DMS153 (cell line): ENCODE measurements at regions not wholly inside any gene's neighbourhood (a gene's known extent, or its start where the extent isn't known, plus 50 kb on each side); places are given as distances from the start of the nearest gene placed in this dataset.
"Not testable (repeated sequence)": the region's sequence is repeated elsewhere in the genome, so short reads cannot be mapped to it uniquely, and the experiment has no call there.

Experiments used
- DNase-seq: peaks from one replicate; lab custom pipeline; 2025; lab: John Stamatoyannopoulos, UW

DNA sequence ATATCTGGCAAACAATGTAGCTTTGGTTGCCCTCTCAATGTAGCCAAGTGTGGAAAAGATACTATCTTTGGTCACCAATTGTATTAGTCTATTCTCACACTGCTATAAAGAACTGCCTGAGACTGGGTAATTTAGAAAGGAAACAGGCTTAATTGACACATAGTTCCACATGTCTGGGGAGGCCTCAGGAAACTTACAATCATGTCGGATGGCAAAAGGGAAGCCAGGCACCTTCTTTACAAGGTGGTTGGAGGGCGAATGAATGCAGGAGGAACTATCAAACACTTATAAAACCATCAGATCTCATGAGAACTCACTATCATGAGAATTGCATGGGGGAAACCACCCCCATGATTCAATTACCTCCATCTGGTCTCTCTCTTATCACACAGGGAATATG is 133.1 kb upstream of the TBCA start:
- no peak for DNase-seq

DNA sequence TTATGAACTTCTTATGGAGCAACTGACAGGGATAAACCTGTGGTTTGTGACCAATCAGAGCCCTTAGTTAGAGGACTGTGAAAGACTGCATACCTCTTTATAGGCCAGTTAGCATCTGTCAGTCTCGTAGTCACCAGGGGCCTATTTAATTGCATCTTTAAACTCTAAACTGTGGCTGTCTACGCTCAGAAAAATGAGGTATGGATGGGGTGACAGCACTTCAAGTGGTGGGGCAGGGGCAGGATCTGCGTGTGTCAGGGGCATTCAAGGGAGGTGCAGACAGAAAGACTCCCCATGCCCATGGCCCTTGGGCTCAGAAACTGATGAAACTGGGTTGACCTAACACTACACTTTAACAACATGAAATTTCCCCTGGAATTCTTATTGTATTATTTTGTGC is 132.6 kb upstream of the TBCA start:
- DNase-seq, result no peak

DNA sequence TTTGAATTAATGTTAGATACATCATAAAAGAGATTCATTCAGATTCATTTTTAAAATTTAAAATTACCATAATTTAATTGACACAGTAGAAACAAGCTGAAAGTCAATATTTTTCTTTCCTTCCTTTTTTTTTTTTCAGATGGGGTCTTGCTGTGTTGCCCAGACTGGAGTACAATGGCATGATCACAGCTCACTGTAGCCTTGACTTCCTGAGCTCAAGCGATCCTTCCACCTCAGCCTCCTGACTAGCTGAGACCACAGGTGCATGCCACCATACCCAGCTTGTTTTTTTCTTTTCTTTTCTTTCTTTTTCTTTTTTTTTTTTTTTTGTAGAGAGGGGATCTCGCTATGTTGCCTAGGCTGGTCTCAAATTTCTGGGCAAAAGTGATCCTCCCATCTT is 131.6 kb upstream of the TBCA start:
- no peak for DNase-seq

DNA sequence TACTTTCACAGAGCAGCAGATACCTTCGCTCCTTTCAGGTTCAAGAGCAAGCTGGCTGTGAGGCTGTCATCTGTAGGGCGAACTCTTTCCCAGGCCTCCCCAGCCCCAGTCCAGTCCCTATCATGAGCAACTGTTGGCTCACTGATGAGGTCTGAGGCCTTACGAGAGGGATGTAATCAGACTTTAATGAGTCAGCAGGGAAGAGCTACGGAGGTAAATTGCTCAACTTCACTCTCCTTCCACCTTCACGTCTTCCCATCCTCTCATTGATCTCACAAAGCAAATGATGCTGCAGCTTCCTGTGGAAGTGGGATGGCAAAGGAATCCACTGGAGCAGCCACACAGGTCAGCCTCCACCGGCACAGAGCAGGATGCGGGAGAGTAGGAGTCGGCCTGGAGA is 130.7 kb upstream of the TBCA start:
- no peak for DNase-seq

DNA sequence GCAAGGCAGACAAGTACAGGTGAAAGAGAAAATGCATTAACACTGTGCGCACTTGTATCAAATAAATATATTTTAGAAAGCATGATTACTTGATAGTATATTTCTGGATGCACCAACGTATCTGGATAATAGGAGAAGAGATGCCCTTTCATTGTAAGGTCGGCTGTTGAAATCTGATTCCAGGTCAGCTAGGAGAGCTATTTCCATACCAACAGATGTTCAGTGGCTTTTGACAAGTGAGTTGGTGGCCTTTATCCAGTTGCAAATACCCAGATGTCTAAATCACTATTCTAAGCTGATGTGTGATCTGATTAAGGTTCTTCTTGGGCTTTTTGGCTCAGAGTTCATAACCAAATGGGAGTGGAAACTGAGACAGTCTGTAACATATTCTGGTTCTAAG is 128.2 kb upstream of the TBCA start:
- no peak for DNase-seq

DNA sequence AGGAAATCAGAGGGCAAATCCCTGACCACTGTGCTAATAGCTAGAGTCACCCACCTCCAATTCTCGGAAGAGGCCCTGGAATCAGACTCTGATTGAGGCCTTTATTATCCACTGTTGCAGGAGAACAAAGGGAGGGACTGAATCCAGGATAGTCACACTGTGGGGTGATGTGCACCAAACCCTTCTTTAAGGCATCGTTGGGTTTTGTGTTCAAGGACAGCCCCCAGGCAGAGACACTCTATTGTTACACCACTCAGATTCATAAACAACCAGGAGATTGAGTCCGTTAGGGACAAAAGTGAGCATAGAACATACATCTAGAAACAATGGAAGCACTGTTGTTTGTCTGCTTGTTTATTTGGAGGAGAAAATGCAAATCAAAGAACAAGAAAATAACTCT is 124.6 kb upstream of the TBCA start:
- DNase-seq, result no peak

DNA sequence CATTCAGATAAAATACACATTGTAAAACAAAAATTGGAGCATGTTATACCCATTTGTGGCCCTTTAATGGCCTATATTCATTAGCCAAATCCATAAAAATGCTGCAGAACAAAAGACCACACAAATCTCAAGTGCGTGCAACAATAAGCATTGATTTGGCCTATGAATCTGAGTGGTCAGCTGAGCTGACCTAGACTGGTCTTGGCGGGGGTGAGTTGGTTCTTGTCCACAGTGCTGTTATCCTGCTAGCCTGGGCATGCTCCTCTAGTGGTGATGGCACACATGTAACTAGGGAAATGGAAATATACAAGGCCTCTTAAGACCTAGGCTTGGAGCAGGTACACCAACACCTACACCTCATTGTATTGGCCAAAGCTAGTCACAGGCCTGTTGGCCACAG is 122.2 kb upstream of the TBCA start:
- DNase-seq, result no peak

DNA sequence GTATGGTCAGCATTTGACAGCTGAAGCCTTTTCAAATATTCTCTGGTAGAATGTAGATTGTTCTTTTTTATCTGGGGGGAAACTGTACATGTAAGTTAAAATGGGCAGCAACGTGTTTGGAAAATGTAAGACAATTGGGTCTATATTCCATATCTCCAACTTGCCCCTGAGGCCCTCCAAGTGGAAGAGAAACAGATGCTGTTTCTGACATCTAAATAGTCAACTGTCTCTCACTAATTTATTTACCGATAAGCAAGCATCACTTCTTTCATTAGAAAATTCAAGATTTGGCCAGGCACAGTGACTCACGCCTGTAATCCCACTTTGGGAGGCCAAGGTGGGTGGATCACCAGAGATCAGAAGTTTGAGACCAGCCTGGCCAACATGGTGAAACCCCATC is 120.2 kb upstream of the TBCA start:
- no peak for DNase-seq

DNA sequence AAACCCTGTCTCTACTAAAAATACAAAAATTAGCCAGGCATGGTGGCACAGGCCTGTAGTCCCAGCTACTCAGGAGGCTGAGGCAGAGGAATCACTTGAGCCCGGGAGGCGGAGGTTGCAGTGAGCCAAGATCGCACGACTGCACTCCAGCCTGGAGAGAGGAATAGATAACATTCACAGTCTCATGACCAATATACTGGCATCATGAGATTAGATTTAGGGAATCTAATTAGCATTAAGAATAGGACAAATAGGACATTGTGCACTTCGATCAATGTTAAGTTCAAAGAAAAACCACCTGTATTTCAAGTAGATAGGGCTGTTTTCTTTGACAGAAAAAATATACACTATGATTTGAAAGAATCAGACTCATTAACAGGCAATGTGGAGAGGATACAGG is 118.0 kb upstream of the TBCA start:
- not testable (repeated sequence) for DNase-seq

DNA sequence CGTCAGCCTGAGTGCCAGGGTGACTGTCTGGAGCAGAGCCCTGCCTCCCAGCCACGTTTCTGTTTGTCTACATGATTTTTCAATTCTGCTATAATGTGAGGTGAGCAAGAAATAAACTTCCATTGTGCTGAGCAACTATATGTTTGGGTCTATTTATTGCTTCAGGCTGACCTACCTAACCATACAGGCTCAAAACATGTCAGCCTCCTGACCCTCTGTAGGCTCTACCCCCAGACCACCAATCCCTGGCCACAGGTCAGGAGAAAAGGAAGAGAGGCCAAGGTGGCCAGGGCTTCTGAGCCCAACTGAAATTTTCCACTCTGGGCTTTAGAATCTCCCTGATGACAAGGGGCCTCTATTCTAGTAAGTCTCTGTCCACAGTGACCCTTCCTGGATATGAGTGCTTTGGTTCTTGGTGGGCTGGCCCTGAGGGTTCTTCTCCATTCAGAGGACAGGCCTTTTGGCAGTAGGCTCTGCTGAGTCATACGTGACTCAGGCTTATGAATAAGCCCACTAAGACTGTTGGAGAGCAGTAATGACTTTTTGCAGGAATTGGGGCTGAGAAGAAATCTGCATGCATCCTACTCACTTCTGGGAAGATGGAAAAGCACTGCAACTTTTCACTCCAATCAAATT is 117.2 kb upstream of the TBCA start:
- DNase-seq, result no peak

DNA sequence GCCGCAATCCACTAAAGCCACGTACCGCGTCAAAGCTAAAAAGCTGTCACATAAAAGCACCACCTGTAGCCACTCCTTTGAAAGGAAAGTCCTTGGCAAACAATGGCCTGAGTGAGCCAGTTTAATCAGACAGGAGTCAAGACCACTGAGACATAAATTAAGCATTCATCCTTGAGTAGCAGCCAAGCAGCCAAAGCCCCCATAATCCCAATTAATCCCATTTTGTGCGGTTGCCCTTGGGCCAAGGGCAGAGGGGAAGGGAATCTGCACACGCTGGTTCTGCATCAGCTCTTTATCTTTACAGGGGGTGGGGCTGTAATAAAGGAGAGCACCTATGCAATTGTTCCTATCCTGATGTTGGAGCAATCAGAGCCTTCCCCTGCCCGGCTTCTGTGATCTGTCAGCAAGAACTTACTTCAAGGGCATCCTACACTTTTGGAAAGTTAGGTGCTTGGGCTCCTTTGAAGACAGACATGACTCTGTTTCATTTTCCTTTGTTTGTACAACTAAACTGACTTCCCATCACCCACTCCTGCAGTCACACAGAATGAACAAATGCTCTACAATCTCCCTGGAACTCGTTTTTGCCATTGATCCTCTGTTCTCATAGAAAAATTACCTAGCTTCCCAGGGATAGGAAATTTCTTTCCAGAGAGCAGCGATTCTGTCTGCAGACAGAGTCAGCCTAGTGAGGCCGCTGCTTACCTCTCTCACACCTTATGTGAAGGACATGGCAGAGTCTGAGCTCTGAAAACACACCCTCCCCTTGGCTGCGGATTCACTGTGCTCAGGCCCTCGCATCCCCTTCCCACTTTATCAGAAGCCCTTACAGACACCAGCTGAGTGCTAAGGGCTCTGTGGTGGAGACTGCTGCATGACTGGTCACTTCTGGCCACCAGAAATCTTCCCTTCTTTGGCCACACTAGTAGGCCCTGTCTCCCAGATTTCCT is 116.2 kb upstream of the TBCA start:
- peak; percentile 9 for DNase-seq

DNA sequence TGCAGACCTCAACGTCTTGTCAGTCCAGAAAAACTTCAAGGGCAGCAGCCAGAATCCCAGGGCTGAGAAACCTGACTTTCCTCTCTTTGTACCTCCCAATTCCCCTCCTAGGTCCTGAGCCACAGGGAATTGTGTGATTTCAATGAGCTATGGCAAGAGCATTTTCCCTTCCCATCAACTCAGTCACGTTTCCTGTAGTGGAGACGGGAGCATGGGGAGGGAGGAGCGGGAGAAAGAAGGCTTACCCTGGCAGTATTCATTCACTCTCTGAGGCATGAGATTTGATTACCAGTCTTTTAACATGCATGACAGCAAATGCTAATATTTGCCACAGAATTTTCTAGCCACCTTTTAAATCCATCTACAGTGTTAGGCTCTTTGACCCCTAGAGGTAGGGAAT is 109.4 kb upstream of the TBCA start:
- no peak for DNase-seq

DNA sequence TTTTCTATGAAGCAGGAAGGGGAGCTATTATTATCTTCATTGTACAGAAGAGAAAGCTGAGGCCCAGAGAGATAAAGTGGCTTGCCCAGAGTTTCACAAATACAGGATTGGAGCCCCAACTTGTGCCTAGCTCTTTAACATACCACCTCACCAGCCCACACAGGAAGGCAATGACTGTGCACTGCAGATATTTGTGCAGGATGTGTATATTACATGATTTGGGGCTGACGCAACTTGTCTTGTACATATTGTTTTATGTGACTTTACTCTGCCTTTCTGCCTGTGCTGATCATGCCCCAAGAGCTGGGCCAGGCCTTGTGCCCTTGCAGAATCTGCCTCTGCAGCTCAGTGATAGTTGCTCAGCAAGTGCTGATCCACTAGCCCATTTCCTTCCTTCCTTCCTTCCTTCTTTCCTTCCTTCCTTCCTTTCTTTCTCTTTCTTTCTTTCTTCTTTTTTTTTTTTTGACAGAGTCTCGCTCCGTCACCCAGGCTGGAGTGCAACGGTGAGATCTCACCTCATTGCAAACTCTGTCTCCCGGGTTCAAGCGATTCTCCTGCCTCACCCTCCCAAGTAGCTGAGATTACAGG is 106.6 kb upstream of the TBCA start:
- DNase-seq, result no peak

DNA sequence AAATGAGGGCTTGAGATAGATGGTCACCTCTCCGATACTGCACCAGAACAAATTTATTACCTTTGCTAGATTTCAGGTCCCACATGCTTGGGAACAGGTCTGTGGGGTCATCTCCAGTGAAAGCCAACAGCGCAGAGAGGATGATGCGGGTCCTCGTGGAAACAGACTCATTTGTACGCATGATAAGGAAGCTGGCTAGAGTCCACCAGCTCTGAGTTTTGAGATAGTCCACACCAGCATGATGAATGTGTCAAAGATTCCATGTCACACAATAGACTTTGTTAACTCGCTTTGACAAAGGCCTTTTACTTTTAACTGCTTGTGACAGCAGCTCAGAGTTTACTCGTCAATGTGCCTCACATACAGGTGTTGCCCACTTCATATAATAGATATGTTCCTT is 105.4 kb upstream of the TBCA start:
- no peak for DNase-seq

DNA sequence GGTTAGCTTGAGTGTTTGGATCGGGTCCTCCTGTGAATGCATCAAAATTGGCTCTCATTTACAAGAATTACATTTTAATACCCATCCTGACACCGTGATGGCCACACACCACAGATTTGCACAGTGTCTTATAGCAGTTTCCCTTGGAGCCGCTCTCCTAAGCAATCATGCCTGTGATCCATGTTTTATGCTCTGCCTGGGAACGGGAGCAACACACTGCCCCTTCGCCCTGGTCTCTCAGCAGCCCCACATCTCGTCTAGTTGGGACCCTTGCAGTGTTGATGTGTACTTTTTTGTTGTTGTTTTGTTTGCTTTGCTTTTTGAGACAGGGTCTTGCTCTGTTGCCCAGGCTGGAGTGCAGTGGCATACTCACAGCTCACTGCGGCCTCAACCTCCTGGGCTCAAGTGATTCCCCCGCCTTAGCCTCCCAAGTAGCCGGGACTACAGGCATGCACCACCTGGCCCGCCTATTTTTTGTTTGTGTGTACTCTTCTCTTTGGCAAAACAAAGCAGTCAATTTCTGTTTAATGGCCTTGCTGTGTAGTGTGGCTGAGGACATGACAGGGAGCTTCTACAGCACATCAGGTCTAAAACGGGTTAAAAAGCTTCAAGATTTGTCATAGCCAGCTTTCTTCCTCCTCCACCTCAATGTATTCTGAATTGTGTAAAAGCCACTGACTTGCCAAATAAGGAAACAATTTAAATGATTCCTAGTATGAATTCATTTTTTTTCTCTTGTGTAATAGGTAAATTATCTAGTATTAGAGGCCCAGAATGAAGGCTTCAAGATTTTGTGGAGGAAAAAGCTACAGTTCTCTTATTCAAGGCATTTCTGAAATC is 101.6 kb upstream of the TBCA start:
- DNase-seq, result no peak

DNA sequence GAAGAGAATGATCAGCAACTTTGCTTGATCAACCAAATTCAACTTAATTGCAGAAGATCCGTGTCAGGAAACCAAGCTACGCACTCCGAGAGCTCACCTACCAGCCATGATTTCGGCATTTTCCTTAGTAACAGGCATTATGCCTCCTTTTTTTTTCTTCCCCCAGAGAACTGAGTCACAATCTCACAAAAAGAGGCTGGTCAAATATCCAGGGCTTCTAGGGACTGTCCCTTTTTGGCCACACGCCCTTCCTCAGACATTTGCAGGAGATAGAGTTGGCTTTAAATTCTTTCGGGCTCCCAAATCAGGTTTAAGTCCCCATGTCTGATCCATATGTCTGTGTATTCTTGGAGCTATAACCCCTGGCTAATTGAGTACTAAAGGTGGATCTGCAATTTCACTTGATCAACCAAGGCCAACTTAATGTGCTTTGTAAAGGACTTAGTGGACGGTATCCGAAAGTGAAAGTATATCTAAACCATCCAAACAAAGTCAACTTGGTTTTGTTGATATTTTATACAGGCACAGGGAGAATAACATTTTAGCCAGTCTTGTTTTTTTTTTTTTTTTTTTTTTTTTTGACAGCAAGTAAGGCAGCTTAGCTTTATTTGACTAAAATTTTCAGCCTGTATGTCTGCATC is 100.8 kb upstream of the TBCA start:
- DNase-seq, result no peak

DNA sequence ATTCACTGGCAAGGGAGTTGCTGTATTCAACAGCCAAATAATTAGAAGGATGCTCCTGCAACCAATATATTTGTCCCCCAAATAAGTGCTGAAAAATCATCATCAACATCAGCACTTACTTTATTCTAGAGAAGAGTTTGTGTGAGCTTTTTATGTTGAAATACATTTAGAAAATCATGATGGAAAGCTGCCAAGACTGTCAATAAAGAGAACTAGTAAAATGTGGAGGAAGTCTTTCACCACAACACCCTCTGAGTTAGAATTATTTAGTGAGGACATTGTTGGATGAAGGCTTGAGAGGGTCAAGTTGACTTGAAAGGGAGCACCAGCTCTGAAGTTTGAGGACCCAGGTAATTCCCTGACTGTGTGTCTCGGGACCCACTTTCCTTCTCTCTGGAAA is 100.2 kb upstream of the TBCA start:
- DNase-seq, result no peak

DNA sequence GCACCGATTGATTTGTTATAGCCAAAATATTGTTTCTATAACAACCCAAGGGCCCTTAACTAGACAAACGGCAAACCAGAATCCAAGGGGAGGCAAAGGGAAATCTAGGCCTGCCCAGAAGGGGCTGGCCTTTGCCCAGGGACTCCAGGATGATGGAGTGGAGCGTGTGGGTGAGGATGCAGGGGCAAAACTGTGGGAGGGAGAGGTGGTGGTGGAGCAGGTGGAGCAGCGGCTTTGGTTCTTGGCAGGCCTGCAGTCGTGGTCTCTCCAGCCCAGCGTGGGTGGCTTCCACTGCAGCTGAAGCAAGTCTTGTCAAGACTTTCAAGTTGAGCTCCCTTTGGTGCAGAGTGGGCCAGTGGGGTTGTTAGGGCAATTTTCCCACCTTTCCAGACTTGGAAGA is 98.6 kb upstream of the TBCA start:
- DNase-seq, result no peak

DNA sequence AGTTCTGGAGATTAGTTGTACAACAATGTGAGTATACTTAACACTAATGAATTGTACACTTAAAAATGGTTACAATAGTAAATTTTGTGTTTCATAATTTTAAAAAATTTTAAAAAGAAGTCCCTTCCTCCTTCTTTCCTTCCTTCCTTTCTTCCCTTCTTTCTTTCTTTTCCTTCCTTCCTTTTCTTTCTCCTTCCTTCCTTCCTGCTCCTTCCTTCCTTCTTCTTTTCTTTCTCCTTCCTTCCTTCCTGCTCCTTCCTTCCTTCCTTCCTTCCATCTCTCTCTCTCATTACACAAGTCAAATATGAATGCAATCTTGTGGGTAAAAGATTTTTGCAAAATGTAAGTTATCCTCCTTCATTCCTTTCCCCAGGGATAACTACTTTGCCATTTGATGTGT is 97.1 kb upstream of the TBCA start:
- no peak for DNase-seq

DNA sequence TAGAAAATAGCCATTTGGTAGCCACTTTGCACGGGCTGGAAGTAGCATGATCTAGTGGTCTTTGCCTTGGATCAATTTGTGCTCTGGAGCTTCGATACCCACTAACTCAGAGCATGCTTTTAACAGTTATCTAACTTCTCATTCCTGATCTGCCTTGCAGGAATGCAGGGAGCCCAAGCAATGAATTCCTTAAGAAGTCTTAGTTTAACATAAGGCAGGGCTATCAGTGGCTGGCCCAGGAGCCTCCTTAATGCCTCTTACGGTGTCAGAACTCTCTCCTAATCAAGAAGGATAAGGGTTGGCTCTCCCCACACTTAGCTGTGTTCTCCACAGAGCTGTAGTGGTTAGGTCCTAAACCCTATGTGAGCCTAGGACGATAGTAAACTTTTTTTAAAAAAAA is 95.8 kb upstream of the TBCA start:
- DNase-seq, result no peak

DNA sequence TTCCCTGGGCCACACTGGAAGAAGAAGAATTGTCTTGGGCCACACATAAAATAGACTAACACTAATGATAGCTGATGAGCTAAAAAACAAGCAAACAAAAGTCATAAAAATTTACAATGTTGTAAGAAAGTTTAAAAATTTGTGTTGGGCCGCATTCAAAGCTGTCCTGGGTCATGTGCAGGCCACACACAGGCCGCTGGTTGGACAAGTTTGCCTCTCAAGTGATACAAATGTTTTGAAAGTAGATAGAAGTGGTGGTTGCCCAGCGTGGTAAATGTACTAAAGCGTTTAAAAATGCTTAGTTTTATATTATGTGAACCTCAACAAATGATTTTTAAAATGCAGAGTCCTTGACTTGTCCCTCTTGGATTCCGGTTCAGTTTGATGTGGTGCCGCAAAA is 94.9 kb upstream of the TBCA start:
- no peak for DNase-seq
